Inferior parietal cortex (tissue), 1 donor: ENCODE measurements at regions not wholly inside any gene's neighbourhood (a gene's known extent, or its start where the extent isn't known, plus 50 kb on each side); places are given as distances from the start of the nearest gene placed in this dataset.

Source experiments
- DNase-seq: peaks from one replicate; pipeline ENCODE4 v3.0.0-alpha.2; 2016; ENCODE audit errors: extremely low spot score

DNA sequence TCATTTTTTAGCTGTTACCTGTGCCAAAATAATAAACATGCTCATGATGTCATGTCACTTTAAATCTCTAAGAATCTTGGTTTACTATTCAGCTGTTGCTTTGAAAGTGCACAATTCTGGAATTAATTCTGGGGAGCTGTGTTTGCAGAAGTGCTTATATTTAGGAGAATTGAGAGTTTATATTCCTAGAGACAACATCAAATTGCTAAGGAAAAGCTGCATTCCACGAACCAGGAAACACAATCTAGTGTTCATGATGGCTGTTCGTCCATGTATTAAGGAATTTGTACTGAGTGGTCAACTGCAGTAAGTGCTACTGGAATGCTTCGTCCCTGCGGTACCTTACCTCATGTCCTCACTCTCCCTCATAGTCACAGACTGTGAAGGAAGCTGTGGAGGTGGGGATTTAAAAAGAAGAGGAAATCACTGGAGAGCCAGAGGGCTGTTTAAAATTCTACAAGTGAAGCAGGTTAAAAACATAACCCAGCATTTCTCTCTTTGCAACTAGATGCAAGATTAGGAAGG lies 161.0 kb downstream of the TRMT11 start:
- DNase-seq, result no peak

DNA sequence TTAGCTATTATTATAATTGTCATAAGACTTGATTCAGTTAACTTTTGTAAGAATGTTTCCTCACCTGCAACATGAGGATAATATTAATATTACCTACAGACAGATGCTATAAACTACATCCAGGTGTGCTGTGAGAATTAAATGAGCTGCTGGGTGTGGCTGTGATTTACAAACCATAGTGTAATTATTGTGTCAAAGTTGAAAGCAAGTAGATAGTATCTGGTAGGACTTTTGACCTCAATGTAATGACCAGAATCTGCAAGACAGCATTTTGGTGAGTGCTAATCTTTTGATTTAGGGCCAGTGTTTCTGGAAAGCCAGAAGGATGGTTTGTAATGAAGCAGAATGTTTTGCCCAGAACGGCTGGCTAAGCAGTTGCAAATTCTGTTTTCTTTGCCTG lies 162.5 kb downstream of the TRMT11 start:
- DNase-seq, result no peak

DNA sequence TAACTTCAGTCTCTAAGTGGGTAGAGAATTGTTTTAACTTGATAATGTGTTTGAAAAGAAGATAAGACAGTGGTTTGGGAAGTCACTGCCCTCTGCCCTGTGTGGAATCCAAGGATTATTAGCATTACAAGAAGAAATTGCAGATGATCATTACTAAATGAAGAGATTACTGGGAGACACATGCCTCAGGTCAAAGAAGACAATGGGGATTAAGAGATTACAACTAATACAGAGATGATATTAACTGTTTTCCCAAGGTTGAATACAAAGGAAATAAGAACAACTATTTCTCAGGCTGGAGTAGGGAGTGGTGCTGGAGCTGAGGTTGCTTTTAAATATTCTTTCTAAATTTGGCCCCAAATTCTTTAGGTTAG lies 166.0 kb downstream of the TRMT11 start:
- no peak for DNase-seq

DNA sequence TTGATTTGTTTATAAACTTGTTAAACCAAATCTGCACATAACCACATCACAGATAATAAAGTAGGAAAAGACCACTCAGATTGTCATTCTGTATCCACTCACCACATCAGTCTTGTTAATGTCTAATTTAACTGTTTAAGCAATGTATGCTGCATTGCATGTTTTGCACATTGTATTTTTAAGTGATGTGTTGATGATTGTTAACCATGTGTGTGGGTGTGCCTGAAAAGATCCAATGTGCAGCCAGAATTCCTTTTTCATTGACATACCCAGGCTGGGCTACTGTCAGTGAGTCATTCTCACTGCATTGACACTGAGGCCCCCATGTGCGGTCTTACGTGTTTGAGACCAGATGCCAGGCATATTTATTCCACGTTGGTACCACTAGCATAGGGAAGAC lies 167.3 kb downstream of the TRMT11 start:
- no peak for DNase-seq

GRCh38 chr6:126156973-126157372 lies 170.6 kb downstream of the TRMT11 start:
- DNase-seq, result no peak

DNA sequence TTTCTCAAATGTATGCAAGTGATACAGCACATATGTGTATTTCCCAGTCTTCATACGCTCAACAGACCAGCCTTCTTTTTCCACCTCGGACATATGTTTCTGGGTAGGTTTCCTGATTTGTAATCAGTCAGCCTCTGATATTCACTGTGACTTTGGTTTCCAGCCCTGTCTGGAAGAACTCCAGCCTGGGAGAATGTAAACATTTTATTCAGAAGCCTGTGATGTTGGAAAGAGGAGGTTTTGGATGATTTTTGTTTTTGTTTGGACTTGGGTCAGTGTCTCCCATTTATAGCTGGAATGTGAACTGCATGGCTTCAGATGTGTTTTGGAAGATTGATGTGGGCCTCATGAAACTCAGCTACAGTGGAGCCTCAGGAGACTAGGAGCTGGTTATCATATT lies 172.2 kb upstream of the CENPW start:
- no peak for DNase-seq

DNA sequence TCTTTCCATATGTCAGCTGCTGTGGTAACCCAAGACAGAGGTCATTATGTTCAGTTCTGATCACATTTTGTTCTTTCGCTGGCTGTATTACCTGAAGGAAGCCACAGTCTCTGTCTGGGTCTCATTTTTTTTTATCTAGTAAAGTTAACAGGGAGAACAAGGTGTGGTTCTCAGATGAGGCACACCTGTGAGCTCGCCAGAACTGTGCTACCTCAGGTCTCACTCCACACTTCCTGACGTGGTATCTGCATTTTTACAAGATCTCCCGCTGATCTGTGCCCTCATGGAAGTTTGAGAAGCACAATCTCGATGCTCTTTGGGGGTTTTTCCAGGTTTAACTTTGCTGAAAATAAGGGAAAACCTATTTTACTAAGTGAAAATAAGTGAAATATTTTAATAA lies 169.5 kb upstream of the CENPW start:
- DNase-seq, result no peak

- no peak for DNase-seq
These were observed 168.9 kb upstream of the CENPW start for GRCh38 chr6:126170978-126171382.

DNA sequence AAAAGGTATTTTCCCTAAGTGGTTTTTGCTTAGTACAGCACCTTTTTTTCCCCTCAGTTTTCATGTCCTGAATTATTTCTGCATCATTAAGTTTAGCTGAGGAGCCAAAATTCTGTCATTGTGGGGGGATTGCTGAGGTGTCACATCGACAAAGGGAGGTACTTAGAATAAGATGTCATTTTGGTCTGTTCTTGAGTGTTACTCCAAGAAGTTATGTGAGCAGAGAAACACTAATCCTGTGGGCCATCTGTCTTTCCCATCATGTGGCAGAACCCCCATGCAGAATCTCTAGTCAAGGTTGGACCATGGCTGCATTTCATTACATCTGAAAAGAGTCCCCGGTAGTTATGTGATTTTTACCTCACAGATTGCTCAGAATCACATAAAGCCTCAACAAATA lies 167.8 kb upstream of the CENPW start:
- DNase-seq, result no peak

DNA sequence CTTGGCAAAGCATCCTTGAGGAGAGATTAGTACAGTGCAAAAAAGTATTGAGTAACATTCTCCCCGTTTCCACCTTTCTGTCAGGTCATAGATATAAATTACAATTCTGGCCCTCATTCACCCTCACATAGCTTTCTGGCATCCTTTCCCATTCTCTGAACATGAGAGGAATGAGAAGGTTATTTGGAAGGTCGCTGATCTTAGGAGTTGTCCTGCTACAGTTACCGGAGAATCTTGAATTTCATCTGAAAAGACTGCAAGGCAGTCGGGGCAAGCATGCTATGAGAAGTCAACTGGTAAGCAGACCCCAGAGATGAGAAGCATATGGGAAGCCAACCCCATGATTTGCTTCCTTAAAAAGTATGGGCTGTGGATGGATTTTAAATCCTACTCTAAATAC lies 166.7 kb upstream of the CENPW start:
- no peak for DNase-seq

GRCh38 chr6:126174697-126175096 lies 165.2 kb upstream of the CENPW start:
- no peak for DNase-seq

- DNase-seq, result no peak
These were observed 164.7 kb upstream of the CENPW start for GRCh38 chr6:126175251-126175650.

GRCh38 chr6:126176282-126176681 lies 163.6 kb upstream of the CENPW start:
- no peak for DNase-seq

DNA sequence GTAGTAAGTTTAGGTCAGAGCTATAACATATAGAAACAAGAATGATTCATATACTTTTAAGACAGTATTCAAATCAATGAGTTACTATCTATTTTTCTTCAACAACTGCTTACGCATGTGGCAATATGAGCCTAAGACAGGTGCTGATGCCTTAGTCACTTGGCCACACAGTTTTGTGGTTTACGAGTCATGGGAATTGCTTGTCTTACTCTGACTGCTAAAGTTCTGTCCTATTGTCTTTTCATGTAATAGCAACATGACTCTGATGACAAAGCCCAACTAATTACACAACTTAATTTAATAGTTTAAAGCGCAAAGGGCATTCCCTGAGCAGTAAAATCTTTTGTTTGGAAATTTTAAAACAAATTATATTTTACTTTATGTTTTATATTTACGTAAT lies 159.3 kb upstream of the CENPW start:
- DNase-seq, result no peak

- no peak for DNase-seq
These were observed 158.7 kb upstream of the CENPW start for GRCh38 chr6:126181173-126181741.

- no peak for DNase-seq
These were observed 158.0 kb upstream of the CENPW start for GRCh38 chr6:126181890-126182289.

- no peak for DNase-seq
These were observed 157.1 kb upstream of the CENPW start for GRCh38 chr6:126182650-126183311.

- no peak for DNase-seq
These were observed 154.1 kb upstream of the CENPW start for GRCh38 chr6:126185774-126186173.

DNA sequence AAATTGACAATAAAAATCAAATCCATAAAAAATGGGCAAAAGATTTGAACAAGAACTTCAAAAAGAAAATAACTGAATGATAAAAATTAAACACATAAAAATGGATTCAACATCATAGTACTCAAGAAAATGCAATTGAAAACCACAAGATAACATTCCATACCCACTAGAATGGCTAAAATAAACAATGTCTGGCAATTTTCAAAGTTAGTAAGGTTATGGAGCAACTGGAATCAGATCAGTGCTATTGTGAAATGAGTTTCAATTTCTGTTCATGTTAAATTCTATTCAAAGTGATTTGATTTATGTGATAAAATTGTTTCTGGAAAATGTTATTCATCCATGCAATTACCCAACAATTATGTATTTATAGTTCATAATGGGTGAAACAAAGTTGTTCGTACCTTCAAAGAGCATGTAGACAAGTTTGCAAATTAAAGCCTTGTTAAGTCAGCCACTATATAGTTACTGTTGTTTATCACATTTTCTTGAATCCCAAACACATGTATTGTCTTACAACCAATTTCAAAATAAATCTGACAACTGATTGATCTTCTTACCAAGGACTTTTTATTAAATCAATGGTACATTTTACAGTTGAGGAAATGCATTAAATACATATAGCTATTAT lies 151.5 kb upstream of the CENPW start:
- no peak for DNase-seq

DNA sequence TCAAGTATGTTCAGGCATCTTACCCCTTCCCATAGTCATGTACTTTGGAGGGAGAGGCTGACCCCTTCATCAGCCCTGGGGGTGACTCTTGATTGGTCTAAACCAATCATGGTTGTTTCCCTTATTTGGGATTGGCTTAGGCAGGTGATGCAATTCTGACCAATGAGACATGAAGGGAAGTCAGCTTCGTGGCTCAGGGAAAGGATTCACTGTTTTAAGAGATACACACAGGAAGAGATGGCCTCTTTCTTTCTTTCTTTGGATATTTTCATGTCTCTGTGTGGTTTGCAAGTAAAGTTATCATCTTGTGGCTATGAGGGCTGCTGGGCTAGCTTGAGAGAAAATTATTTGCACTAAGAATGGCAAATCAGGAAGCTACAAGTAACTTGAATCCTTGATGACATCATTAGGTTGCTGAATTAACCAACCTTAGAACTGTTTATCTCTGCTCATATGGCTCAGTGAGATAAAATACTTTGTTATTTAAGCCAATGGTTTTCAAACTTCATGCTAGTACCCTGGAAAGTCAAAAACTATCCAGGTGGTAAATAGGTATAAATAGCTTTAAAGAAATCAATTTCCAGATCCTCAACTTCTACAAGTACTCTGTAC lies 144.2 kb upstream of the CENPW start:
- DNase-seq, result no peak

DNA sequence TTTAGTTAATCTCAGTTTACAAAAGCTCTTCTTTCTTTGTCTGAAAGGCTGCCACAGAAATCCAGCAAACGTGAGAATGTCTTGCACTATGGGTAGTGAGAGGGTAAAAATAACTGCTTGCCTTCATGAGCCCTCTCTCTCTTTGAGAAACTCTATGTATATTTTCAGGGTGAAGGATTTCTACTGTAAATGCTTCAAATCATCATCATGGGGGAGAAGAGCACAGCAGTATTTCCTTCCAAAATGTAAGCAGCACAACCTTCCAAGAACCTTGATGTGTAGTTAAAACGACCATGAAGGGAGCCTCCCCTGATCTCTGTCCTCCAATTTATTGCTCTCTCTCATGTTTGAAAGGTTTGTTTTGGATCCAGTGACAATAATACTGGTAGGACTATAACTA lies 141.3 kb upstream of the CENPW start:
- no peak for DNase-seq

DNA sequence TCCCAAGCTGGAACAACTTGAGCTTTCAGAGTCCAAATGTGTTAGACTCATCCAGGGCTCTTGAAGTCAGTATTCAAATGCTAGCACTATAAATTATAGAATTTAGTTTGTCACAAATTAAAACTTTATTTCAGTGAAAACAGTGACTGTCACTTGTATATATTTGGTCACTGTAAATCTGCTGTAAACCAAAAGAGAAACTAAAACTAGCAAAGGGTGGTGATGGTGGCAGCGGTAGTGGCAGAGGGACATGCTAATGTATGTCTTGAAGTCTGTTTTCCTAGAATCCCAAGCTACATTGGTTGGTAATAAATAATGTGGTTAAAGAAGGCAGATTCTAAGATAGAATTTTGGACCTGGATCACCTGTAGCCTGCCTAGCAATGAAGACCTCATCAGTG lies 140.4 kb upstream of the CENPW start:
- DNase-seq, result no peak

DNA sequence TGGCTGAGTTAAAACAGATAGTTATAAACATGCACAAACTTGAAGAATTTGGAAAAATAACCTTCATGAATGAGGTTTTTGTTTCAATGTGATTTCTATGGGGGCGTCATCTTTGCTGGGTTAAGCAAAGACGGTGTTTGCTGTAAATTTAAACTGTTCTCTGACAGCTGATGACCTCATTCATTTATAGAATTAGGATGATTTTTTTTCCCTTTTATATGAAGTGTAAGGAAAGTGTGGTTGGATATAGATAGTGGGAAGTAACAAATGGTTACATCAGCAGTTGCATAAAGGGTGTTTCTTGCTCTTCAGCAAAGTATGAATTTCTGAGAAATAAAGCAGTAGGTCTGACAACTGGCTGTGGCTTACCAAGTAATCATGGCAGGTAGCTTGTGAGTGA lies 137.2 kb upstream of the CENPW start:
- peak; percentile 15 for DNase-seq
